Sigmoid colon (tissue), 4 donors: ENCODE measurements at regions not wholly inside any gene's neighbourhood (a gene's known extent, or its start where the extent isn't known, plus 50 kb on each side); places are given as distances from the start of the nearest gene placed in this dataset.

Experiments
- CTCF ChIP-seq, 4 experiments: fragments of 450-650 bp in 3 of 4; fragments of 200-600 bp in 1 of 4; IDR thresholded peaks; one replicate each; pipeline ENCODE4 v1.5.1; 2016 to 2019; ENCODE audit warnings: antibody characterized with exemption in 4 of 4, mild to moderate bottlenecking in 3 of 4, moderate library complexity in 2 of 4
- POLR2A ChIP-seq, 2 donors: fragments of 450-650 bp; IDR thresholded peaks; one replicate each; pipeline ENCODE4 v1.6.1; 2016; ENCODE audit warnings: antibody characterized with exemption in 2 of 2, mild to moderate bottlenecking in 2 of 2, moderate library complexity in 2 of 2
- POLR2AphosphoS5 ChIP-seq, 4 donors: sonication (generic); formaldehyde crosslinking; IDR thresholded peaks; one replicate each; pipeline ENCODE4 v1.6.1; 2017; ENCODE audit warnings: antibody characterized with exemption in 4 of 4

DNA sequence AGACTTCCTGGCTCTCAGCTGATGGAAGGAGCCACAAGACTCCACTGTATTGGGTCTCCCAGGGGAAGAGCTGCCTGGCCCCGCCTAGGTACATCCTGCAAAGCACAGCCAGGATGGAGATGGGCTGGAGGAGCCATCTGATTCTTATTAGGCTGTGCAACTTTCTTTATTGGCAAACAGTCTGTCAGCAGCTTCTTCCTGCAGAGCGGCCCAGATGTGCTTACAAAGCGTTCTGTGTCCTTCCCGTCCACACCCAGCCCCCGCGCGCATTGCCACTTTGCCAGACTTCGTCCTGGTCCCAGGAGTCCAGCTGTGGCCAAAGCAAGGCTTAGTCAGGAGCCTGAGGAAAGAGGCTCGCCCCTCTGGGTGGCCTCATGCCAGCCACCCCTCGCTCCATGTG, 409.3 kb downstream of the ZNF536 start:
- TF ChIP-seq POLR2A (IDR thresholded peaks at IDR 0.05) = no peak
- TF ChIP-seq CTCF (IDR thresholded peaks at IDR 0.05) = no peak
- no peak for TF ChIP-seq POLR2AphosphoS5 (IDR thresholded peaks at IDR 0.05)
